Common myeloid progenitor, CD34-positive (primary cell): ENCODE measurements at regions not wholly inside any gene's neighbourhood (a gene's known extent, or its start where the extent isn't known, plus 50 kb on each side); places are given as distances from the start of the nearest gene placed in this dataset.

ENCODE experiments used
- CTCF ChIA-PET: fragments of 350-600 bp; sonication (Branson Sonifier 250); formaldehyde crosslinking; loops from one replicate; lab custom pipeline; 2021; ENCODE audit warnings: antibody characterized with exemption; lab: Charles Lee
- POLR2A ChIA-PET: fragments of 350-600 bp; sonication (Branson Sonifier 250); formaldehyde crosslinking; loops from one replicate; lab custom pipeline; 2021; ENCODE audit warnings: antibody characterized with exemption; lab: Charles Lee
- DNase-seq, 3 donors: peaks; one replicate each; pipeline versions ENCODE4 v3.0.0 to v3.0.0-alpha.2; 2013
- H3K27ac ChIP-seq, 2 experiments: 1 replicate in 1 of 2; 2 replicates in 1 of 2; pipeline ENCODE4 v1.7.0; 2013; ENCODE audit warnings: inconsistent platforms in 2 of 2, low read length in 2 of 2, mild to moderate bottlenecking in 2 of 2, low read depth in 1 of 2, moderate library complexity in 1 of 2; ENCODE audit not compliant: severe bottlenecking in 2 of 2, insufficient read depth in 1 of 2, poor library complexity in 1 of 2
- H3K27me3 ChIP-seq, 5 experiments: replicated peaks in 2 of 5; 1 replicate in 3 of 5; 2 replicates in 2 of 5; pipeline versions ENCODE4 v1.6.1 to v1.7.0; 2013; ENCODE audit warnings: low read length in 4 of 5, mild to moderate bottlenecking in 2 of 5, moderate library complexity in 2 of 5, inconsistent platforms in 1 of 5; ENCODE audit not compliant: insufficient read depth in 5 of 5, control insufficient read depth in 4 of 5
- H3K36me3 ChIP-seq, 4 experiments: 1 replicate in 2 of 4; 2 replicates in 2 of 4; pipeline versions ENCODE4 v1.6.1 to v1.7.0; 2013; ENCODE audit warnings: low read length in 3 of 4, control low read depth in 1 of 4, mild to moderate bottlenecking in 1 of 4; ENCODE audit not compliant: control insufficient read depth in 4 of 4, insufficient read depth in 4 of 4
- H3K4me1 ChIP-seq, 4 experiments: 1 replicate in 3 of 4; 2 replicates in 1 of 4; pipeline versions ENCODE4 v1.6.1 to v1.7.1; 2013; ENCODE audit warnings: low read length in 3 of 4, mild to moderate bottlenecking in 3 of 4, control low read depth in 1 of 4, inconsistent platforms in 1 of 4, moderate library complexity in 1 of 4; ENCODE audit not compliant: control insufficient read depth in 4 of 4, insufficient read depth in 4 of 4; ENCODE audit errors: control extremely low read depth in 1 of 4
- H3K4me3 ChIP-seq, 7 experiments: 1 replicate in 4 of 7; 2 replicates in 3 of 7; pipeline versions ENCODE4 v1.5.1 to v1.7.0; 2013; ENCODE audit warnings: mild to moderate bottlenecking in 7 of 7, low read length in 6 of 7, moderate library complexity in 6 of 7, inconsistent platforms in 2 of 7, low read depth in 2 of 7, control low read depth in 1 of 7; ENCODE audit not compliant: insufficient read depth in 4 of 7, control insufficient read depth in 1 of 7; ENCODE audit errors: extremely low read depth in 1 of 7
- H3K9me3 ChIP-seq, 5 experiments: 1 replicate in 4 of 5; 2 replicates in 1 of 5; pipeline versions ENCODE4 v1.6.1 to v1.7.1; 2013; ENCODE audit warnings: low read length in 4 of 5, mild to moderate bottlenecking in 2 of 5, inconsistent platforms in 1 of 5, low read depth in 1 of 5, moderate library complexity in 1 of 5; ENCODE audit not compliant: control insufficient read depth in 4 of 5, insufficient read depth in 2 of 5; ENCODE audit errors: control extremely low read depth in 1 of 5
- WGBS: methylation state at CpG from one replicate; pipeline ENCODE4 v1.1.5; 2013; ENCODE audit not compliant: insufficient coverage; 5-methylcytosine and 5-hydroxymethylcytosine counted together

GRCh38 chr12:69136931-69137613 is 102.3 kb upstream of the CPSF6 start:
- DNase-seq = no peak

GRCh38 chr12:69141074-69141473 is 98.3 kb upstream of the CPSF6 start:
- no CpG with 5 or more reads among the region's 2 CpGs for WGBS
- H3K4me3 ChIP-seq = no peak overlapping the region
- H3K36me3 ChIP-seq = no peaks in the 10 kb centered on the region
- H3K27me3 ChIP-seq = no peaks in the 10 kb centered on the region
- POLR2A ChIA-PET = no interaction called here
- no peaks in the 10 kb centered on the region for H3K4me1 ChIP-seq
- no peak overlapping the region for H3K27ac ChIP-seq
- peaks cover 2 to 21% (median 12%) of the 10 kb centered on the region in 5 experiments for H3K9me3 ChIP-seq
- CTCF ChIA-PET = interaction anchor here (0.5 to 1.2 kb wide), 4 partner anchors 9 to 149 kb away, joined by 3 to 4 read pairs (median 3); no protein-coding TSS in a partner anchor
- no peak for DNase-seq

More at GRCh38 chr12:69136931-69137613, 102.3 kb upstream of the CPSF6 start:
- H3K36me3 ChIP-seq = no peaks in the 10 kb centered on the region
- H3K27ac ChIP-seq = no peak overlapping the region
- WGBS = 100% methylated on average over 1 of the region's 2 CpGs
- ChIA-PET POLR2A (no interaction called here), CTCF (no interaction called here)
- no peaks in the 10 kb centered on the region for H3K4me1 ChIP-seq
- peaks cover 2 to 21% (median 12%) of the 10 kb centered on the region in 5 experiments for H3K9me3 ChIP-seq
- no peaks in the 10 kb centered on the region for H3K27me3 ChIP-seq
- H3K4me3 ChIP-seq = no peak overlapping the region

- Histone ChIP-seq H3K9me3 (no peaks in the 10 kb centered on the region), H3K27ac (no peak overlapping the region), H3K4me3 (no peak overlapping the region), H3K4me1 (peaks cover 0 to 3% (median 1%) of the 10 kb centered on the region in 4 experiments), H3K27me3 (no peaks in the 10 kb centered on the region), H3K36me3 (no peaks in the 10 kb centered on the region)
- DNase-seq = no peak
- CTCF ChIA-PET = no interaction called here
- WGBS = 75% methylated on average over 1 of the region's 2 CpGs
- POLR2A ChIA-PET = no interaction called here
These were observed 90.1 kb upstream of the CPSF6 start for GRCh38 chr12:69149270-69149669.

- WGBS = 100% methylated on average over 1 of the region's 4 CpGs
- Histone ChIP-seq H3K4me1 (peaks cover 0 to 5% (median 2%) of the 10 kb centered on the region in 4 experiments), H3K27me3 (no peaks in the 10 kb centered on the region), H3K36me3 (no peaks in the 10 kb centered on the region), H3K27ac (no peak overlapping the region), H3K4me3 (no peak overlapping the region), H3K9me3 (no peaks in the 10 kb centered on the region)
- POLR2A ChIA-PET = no interaction called here
- DNase-seq = no peak
- CTCF ChIA-PET = no interaction called here
These were observed 89.1 kb upstream of the CPSF6 start for GRCh38 chr12:69150083-69150795.

- ChIA-PET POLR2A (no interaction called here), CTCF (interaction anchor here (0.6 to 2.3 kb wide), 2 partner anchors 103 to 271 kb away, joined by 3 to 8 read pairs; no protein-coding TSS in a partner anchor)
- H3K27me3 ChIP-seq = no peaks in the 10 kb centered on the region
- H3K9me3 ChIP-seq = no peaks in the 10 kb centered on the region
- H3K27ac ChIP-seq = no peak overlapping the region
- no peak for DNase-seq
- H3K36me3 ChIP-seq = no peaks in the 10 kb centered on the region
- no peak overlapping the region for H3K4me3 ChIP-seq
- peaks cover 0 to 5% (median 2%) of the 10 kb centered on the region in 4 experiments for H3K4me1 ChIP-seq
- WGBS = 100% methylated on average over 1 of the region's 2 CpGs
These were observed 88.6 kb upstream of the CPSF6 start for GRCh38 chr12:69150796-69151127.

- no peak overlapping the region for H3K4me3 ChIP-seq
- DNase-seq = no peak
- no peak overlapping the region for H3K27ac ChIP-seq
- 79% methylated on average over 4 of the region's 7 CpGs for WGBS
- POLR2A ChIA-PET = no interaction called here
- H3K9me3 ChIP-seq = no peaks in the 10 kb centered on the region
- peaks cover 0 to 5% (median 2%) of the 10 kb centered on the region in 4 experiments for H3K4me1 ChIP-seq
- H3K27me3 ChIP-seq = no peaks in the 10 kb centered on the region
- CTCF ChIA-PET = interaction anchor here (0.6 to 2.3 kb wide), 2 partner anchors 103 to 271 kb away, joined by 3 to 8 read pairs; no protein-coding TSS in a partner anchor
- no peaks in the 10 kb centered on the region for H3K36me3 ChIP-seq
These were observed 88.1 kb upstream of the CPSF6 start for GRCh38 chr12:69151254-69151764.
